ENCODE measurements at regions not wholly inside any gene's neighbourhood (a gene's known extent, or its start where the extent isn't known, plus 50 kb on each side); places are given as distances from the start of the nearest gene placed in this dataset.

- H3K36me3 ChIP-seq (ENCODE audit: control insufficient read depth, insufficient read depth, low read length) = no peaks in the 10 kb centered on the region
- H4K91ac ChIP-seq (ENCODE audit: insufficient read depth, low read depth, low read length) = no peak overlapping the region
- H2AFZ ChIP-seq (replicated peaks; ENCODE audit: low read length, poor library complexity) = no peak overlapping the region
- no peak overlapping the region for H3K4me2 ChIP-seq (ENCODE audit: low read depth, low read length)
- CTCF ChIA-PET = interaction anchor here (0.6 kb wide), 1 partner anchor 21 kb away, joined by 3 read pairs; no protein-coding TSS in a partner anchor
- H3K4ac ChIP-seq (ENCODE audit: low read depth, low read length) = no peak overlapping the region
- H2BK20ac ChIP-seq (ENCODE audit: low read depth, low read length) = no peak overlapping the region
- no peak overlapping the region for H2BK120ac ChIP-seq (ENCODE audit: low read depth, low read length)
- H3K14ac ChIP-seq (replicated peaks; ENCODE audit: low read depth, low read length) = no peak overlapping the region
- dilution Hi-C loops (cut with HindIII; ENCODE audit: low sequenced_read_pairs, unreplicated experiment) = no loop called here
- no peak overlapping the region for H3K27ac ChIP-seq (ENCODE audit: insufficient read depth, low read length)
- TF ChIP-seq CHD1 (IDR thresholded peaks at IDR 0.05; ENCODE audit: low read depth, low read length) = no peak
- no peak for TF ChIP-seq CTCF (conservative IDR thresholded peaks at IDR 0.05; ENCODE audit: low read depth, low read length)
- no peak for TF ChIP-seq POLR2A (IDR thresholded peaks at IDR 0.05; ENCODE audit: low read depth, low read length)
- H2AK9ac ChIP-seq (replicated peaks; ENCODE audit: low read depth, low read length, poor library complexity) = no peak overlapping the region
- POLR2A ChIA-PET (ENCODE audit: unreplicated experiment) = no interaction called here
- in situ Hi-C loops (cut with MboI; ENCODE audit: low sequenced_read_pairs) = no loop called here
- peaks cover 5% of the 10 kb centered on the region for H3K9me3 ChIP-seq (ENCODE audit: control insufficient read depth, insufficient read depth, low read length)
- no peak overlapping the region for H3K18ac ChIP-seq (ENCODE audit: low read depth, low read length)
- no peaks in the 10 kb centered on the region for H3K79me1 ChIP-seq (ENCODE audit: low read depth in 1 of 2, low read length in 2 of 2)
- intact Hi-C loops (cut with micrococcal nuclease) = no loop called here
- H4K8ac ChIP-seq (ENCODE audit: low read depth in 2 of 2, low read length in 2 of 2) = no peak overlapping the region
- BruUV-seq (replicated peaks) = no TSS peak
- H2AK5ac ChIP-seq (ENCODE audit: low read depth, low read length) = no peak overlapping the region
- no peak overlapping the region for H3K9ac ChIP-seq (ENCODE audit: low read depth, low read length)
- H2BK5ac ChIP-seq (ENCODE audit: low read depth, low read length, poor library complexity, severe bottlenecking) = no peak overlapping the region
- no peak overlapping the region for H2BK15ac ChIP-seq (ENCODE audit: low read depth, low read length)
- H3K23ac ChIP-seq (ENCODE audit: low read depth, low read length) = no peak overlapping the region
- H4K5ac ChIP-seq (ENCODE audit: low read depth, low read length) = no peak overlapping the region
- H3K9me1 ChIP-seq (ENCODE audit: insufficient read depth, low read length) = no peaks in the 10 kb centered on the region
- H3K4me1 ChIP-seq (ENCODE audit: control insufficient read depth, insufficient read depth, low read length) = no peaks in the 10 kb centered on the region
- H3K27me3 ChIP-seq (ENCODE audit: control insufficient read depth, insufficient read depth, low read length) = no peaks in the 10 kb centered on the region
- no peaks in the 10 kb centered on the region for H4K20me1 ChIP-seq (ENCODE audit: insufficient read depth, low read length)
- no peak for DNase-seq
- no peak for ATAC-seq (ENCODE audit: low read depth)
- no peak overlapping the region for H3K56ac ChIP-seq (ENCODE audit: extremely low read depth, insufficient read depth, low read length)
- no peak overlapping the region for H3K4me3 ChIP-seq (ENCODE audit: insufficient read depth, low read depth, low read length)
- no CpG with 5 or more reads among the region's 2 CpGs for WGBS, 2 experiments (ENCODE audit: extremely low coverage in 2 of 2, insufficient read length in 1 of 2)
Measured at GRCh38 chr13:106361621-106362020, 173.8 kb downstream of the EFNB2 start.

Measured in IMR-90 (cell line).